ENCODE measurements at regions not wholly inside any gene's neighbourhood (a gene's known extent, or its start where the extent isn't known, plus 50 kb on each side); places are given as distances from the start of the nearest gene placed in this dataset.

DNA sequence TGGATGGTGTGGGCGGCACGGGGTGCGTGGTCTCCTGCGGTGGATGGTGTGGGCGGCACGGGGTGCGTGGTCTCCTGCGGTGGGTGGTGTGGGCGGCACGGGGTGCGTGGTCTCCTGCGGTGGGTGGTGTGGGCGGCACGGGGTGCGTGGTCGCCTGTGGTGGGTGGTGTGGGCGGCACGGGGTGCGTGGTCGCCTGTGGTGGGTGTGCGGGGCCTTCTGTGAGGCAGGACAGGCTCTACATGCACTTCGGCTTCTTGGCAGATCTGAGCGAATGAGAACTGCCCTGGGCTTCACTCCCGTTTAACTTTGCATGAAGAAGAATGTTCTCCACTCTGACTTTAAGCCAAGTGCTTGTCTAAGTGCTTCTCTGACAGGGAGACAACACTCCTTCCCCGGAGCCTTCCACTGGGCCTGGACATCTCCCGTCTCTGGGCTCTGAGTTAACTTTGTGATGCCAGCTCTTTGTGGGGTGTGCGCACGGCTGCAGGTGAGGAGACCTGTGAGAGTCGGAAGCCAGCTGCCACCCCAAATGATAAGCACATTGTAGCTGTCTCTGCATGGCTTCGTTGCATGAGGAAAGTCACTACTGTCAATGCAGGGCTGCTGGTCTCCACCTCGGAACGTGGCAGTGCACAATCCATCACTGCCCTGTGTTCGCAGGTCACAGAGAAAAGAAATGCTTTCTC lies 244.8 kb downstream of the DLL1 start:
- TF ChIP-seq, protein P1, sequence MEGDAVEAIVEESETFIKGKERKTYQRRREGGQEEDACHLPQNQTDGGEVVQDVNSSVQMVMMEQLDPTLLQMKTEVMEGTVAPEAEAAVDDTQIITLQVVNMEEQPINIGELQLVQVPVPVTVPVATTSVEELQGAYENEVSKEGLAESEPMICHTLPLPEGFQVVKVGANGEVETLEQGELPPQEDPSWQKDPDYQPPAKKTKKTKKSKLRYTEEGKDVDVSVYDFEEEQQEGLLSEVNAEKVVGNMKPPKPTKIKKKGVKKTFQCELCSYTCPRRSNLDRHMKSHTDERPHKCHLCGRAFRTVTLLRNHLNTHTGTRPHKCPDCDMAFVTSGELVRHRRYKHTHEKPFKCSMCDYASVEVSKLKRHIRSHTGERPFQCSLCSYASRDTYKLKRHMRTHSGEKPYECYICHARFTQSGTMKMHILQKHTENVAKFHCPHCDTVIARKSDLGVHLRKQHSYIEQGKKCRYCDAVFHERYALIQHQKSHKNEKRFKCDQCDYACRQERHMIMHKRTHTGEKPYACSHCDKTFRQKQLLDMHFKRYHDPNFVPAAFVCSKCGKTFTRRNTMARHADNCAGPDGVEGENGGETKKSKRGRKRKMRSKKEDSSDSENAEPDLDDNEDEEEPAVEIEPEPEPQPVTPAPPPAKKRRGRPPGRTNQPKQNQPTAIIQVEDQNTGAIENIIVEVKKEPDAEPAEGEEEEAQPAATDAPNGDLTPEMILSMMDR (IDR thresholded peaks at IDR 0.05; ENCODE audit: low read depth, low read length), result no peak
- TF ChIP-seq POLR2A (IDR thresholded peaks at IDR 0.05; ENCODE audit: extremely low read depth, insufficient read length) (no peak), MYC (IDR thresholded peaks at IDR 0.05; ENCODE audit: low read depth, low read length) (no peak)
